Spleen (tissue), 7 donors: ENCODE measurements at regions not wholly inside any gene's neighbourhood (a gene's known extent, or its start where the extent isn't known, plus 50 kb on each side); places are given as distances from the start of the nearest gene placed in this dataset.

Experiments used
- POLR2AphosphoS5 ChIP-seq, 3 donors: sonication (generic); formaldehyde crosslinking; IDR thresholded peaks; one replicate each; pipeline ENCODE4 v1.5.1; 2017; ENCODE audit warnings: antibody characterized with exemption in 3 of 3
- TF ChIP-seq, protein P1 (sequence below), 11 experiments: fragments of 200-600 bp in 7 of 11; fragments of 450-650 bp in 4 of 11; sonication (generic) in 4 of 11; IDR thresholded peaks in 8 of 11; conservative IDR thresholded peaks in 3 of 11; 1 replicate in 7 of 11; 2 replicates in 4 of 11; pipeline versions ENCODE4 v1.4.0 to v1.8.0; 2016 to 2021; ENCODE audit warnings: antibody characterized with exemption in 11 of 11, inconsistent platforms in 4 of 11, mild to moderate bottlenecking in 1 of 11
- donor health status: DM: no; HTN: no; CAD: no; lungs with moderate emphysema.
- donor health status: DM: no; HTN: no; CAD: no.
- donor health status: DM: no; HTN: no; CAD: no.

DNA sequence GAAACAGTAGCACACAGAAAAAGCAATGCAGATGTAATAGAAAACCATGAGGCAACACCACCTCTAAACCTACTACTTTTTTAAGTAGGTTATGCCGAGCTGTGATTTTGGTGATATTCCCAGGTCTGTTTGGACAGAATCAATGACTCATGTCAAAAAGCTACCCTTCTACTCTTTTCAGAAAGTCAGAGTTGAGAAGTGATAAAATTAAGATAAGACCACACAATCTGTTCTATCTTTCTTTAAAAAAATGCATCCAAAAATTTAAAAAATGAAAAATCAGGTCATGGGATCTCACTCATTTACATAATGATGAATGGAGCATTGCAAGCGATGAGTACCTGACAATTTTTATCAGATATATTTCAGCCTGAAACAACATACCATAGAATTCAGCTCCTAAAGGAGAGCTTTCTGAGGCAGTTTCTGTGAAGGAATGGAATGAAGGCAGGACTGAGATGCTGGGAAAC, 826.3 kb downstream of the BCL11A start:
- TF ChIP-seq, protein P1, sequence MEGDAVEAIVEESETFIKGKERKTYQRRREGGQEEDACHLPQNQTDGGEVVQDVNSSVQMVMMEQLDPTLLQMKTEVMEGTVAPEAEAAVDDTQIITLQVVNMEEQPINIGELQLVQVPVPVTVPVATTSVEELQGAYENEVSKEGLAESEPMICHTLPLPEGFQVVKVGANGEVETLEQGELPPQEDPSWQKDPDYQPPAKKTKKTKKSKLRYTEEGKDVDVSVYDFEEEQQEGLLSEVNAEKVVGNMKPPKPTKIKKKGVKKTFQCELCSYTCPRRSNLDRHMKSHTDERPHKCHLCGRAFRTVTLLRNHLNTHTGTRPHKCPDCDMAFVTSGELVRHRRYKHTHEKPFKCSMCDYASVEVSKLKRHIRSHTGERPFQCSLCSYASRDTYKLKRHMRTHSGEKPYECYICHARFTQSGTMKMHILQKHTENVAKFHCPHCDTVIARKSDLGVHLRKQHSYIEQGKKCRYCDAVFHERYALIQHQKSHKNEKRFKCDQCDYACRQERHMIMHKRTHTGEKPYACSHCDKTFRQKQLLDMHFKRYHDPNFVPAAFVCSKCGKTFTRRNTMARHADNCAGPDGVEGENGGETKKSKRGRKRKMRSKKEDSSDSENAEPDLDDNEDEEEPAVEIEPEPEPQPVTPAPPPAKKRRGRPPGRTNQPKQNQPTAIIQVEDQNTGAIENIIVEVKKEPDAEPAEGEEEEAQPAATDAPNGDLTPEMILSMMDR (IDR thresholded peaks at IDR 0.05 in 8 of 11, conservative IDR thresholded peaks at IDR 0.05 in 3 of 11) = no peak
- TF ChIP-seq POLR2AphosphoS5 (IDR thresholded peaks at IDR 0.05) = no peak
